GM12874 (cell line): ENCODE measurements at regions not wholly inside any gene's neighbourhood (a gene's known extent, or its start where the extent isn't known, plus 50 kb on each side); places are given as distances from the start of the nearest gene placed in this dataset.

Experiments
- CTCF ChIP-seq: IDR thresholded peaks from 2 replicates; pipeline ENCODE4 v1.5.1; 2011; ENCODE audit warnings: low read depth, mild to moderate bottlenecking, control low read depth, low read length, moderate library complexity; ENCODE audit not compliant: insufficient read depth

GRCh38 chr16:85429776-85430522, 183.2 kb upstream of the GSE1 start:
- no peak for TF ChIP-seq CTCF

- no peak for TF ChIP-seq CTCF
Observed at GRCh38 chr16:85430523-85431421, 182.3 kb upstream of the GSE1 start.

GRCh38 chr16:85431431-85432124, 181.5 kb upstream of the GSE1 start:
- TF ChIP-seq CTCF = no peak

- TF ChIP-seq CTCF = no peak
Observed at GRCh38 chr16:85432606-85433005, 180.5 kb upstream of the GSE1 start.

GRCh38 chr16:85433477-85433876, 179.6 kb upstream of the GSE1 start:
- TF ChIP-seq CTCF = no peak

- TF ChIP-seq CTCF = no peak
Observed at GRCh38 chr16:85435286-85435685, 177.8 kb upstream of the GSE1 start.

- no peak for TF ChIP-seq CTCF
Observed at GRCh38 chr16:85435700-85436099, 177.4 kb upstream of the GSE1 start.
